Urinary bladder (tissue), 3 donors: ENCODE measurements at regions not wholly inside any gene's neighbourhood (a gene's known extent, or its start where the extent isn't known, plus 50 kb on each side); places are given as distances from the start of the nearest gene placed in this dataset.

Experiments
- DNase-seq: peaks from one replicate; pipeline ENCODE4 v3.0.0-alpha.2; 2015; ENCODE audit errors: extremely low spot score
- H3K27ac ChIP-seq: one replicate; pipeline ENCODE4 v1.5.1; 2013; ENCODE audit warnings: low read depth, mild to moderate bottlenecking, moderate library complexity
- H3K36me3 ChIP-seq: one replicate; pipeline ENCODE4 v1.6.1; 2013; ENCODE audit warnings: mild to moderate bottlenecking, moderate library complexity; ENCODE audit not compliant: insufficient read depth
- H3K4me1 ChIP-seq: one replicate; pipeline ENCODE4 v1.6.1; 2013; ENCODE audit warnings: mild to moderate bottlenecking, moderate library complexity; ENCODE audit not compliant: insufficient read depth
- H3K4me3 ChIP-seq: one replicate; pipeline ENCODE4 v1.5.1; 2013; ENCODE audit warnings: low read depth, low read length
- WGBS: extraction: QIAGEN DNeasy Blood & Tissue Kit; methylation state at CpG from one replicate; pipeline ENCODE4 v1.1.7; 2013; 5-methylcytosine and 5-hydroxymethylcytosine counted together
- donor health status: healthy with polysubstance abuse.
- donor health status: healthy.

DNA sequence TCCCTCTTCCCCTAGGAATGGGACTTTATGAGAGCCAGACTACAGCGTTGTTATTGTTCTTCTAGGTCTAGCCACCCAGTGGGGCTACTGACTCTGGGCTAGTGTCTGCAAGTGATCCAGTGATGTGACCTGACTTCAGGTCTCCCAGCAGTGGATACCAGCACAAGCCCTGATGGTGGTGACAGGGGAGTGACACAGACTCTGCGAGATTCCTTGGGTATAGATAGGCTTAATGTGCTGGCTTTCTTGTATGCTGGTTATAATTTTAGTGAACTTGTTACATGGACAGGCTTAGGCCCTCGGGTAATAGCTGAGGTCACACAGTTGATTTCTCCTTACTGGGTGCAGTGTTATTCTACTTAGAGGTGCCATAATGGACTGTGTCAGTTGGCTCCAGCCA is 106.9 kb downstream of the TBC1D30 start:
- Histone ChIP-seq H3K4me1 (no peaks in the 10 kb centered on the region), H3K27ac (no peak overlapping the region), H3K4me3 (no peak overlapping the region), H3K36me3 (no peaks in the 10 kb centered on the region)
- no peak for DNase-seq
- WGBS, result 93% methylated on average over 3 of the region's 3 CpGs

DNA sequence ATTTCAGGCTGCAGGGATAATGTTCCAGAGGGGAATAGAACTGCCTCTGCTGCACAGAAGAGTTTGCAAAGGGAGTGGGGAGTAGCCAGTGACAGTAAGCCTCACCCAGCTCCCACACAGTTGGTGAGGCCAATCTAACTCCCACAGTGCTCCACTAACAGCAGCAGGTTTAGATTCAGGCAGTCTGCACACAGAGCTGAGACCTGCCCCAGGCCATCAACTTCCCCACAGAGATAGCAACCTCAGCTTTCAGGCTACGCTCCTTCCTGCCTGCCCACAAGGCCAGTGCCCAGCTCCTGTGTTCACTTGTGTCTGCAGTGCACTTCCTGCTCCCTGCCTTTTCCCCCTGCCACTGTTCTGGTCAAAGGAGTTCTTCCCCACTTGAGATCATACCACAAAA is 107.5 kb downstream of the TBC1D30 start:
- Histone ChIP-seq H3K36me3 (no peaks in the 10 kb centered on the region), H3K4me3 (no peak overlapping the region), H3K27ac (no peak overlapping the region), H3K4me1 (no peaks in the 10 kb centered on the region)
- DNase-seq, result no peak
- WGBS, result 100% methylated on average over 1 of the region's 1 CpG

DNA sequence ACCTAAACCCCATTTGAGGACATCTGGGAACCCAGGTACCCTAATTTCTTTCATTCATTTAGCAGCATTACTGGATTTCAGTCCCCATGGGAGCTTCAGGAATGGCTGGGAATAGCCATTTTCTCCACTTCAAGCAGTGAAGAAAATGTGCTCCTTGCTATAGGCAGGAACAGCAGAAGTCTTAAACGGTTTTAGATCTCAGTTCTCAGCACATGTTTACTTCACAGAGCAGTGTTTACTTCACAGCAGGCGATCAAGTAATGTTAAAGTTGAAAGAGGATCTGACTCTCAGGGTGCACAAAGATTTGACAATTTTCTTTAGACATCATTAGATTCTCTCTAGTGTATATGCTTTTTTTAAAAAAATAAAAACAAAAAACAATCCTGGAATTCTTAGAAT is 109.3 kb downstream of the TBC1D30 start:
- DNase-seq, result no peak
- no peak overlapping the region for H3K4me3 ChIP-seq
- no peak overlapping the region for H3K27ac ChIP-seq
- H3K4me1 ChIP-seq, result no peaks in the 10 kb centered on the region
- H3K36me3 ChIP-seq, result no peaks in the 10 kb centered on the region
- WGBS, result 34% methylated on average over 2 of the region's 2 CpGs

DNA sequence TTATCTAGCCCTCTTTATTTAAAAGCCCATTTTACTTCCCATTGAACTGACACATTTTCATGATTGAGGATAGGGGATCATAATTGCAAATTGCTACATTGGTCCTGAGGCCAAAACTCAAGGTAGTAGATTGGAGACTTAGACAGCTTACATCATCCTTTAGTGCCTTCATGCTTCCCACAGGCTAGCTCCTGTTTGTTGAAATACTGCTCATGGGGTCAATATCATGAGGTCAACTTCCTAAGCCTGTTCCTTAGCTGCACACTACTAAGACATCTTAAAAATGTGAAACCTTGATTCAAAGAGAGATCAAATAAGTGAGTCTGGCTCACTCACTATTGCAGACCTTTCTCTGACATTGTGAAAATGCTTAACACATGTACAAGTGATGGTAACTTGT is 113.0 kb downstream of the TBC1D30 start:
- no peaks in the 10 kb centered on the region for H3K36me3 ChIP-seq
- DNase-seq, result no peak
- no peak overlapping the region for H3K27ac ChIP-seq
- no peak overlapping the region for H3K4me3 ChIP-seq
- H3K4me1 ChIP-seq, result no peaks in the 10 kb centered on the region

DNA sequence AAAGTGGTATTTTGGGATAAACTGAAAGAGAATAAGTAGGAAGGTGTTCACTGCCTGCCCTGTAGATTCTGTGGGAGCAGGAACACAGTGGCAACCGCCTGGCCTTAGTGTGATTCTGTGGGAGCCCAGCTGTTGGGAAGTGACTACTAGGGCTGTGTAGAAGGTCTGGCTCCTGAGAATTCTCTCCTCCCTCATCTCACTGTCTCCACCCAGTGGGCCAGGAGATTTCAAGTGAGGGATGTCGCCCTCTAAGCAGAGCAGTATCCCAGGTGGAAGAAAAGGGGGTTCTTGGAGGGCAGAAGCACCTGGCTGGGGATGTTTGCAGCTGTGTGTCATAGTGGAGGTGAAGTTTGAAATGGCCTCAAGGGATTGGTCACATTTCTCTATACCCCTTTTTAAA is 113.7 kb downstream of the TBC1D30 start:
- WGBS, result 76% methylated on average over 2 of the region's 2 CpGs
- no peaks in the 10 kb centered on the region for H3K36me3 ChIP-seq
- no peak overlapping the region for H3K4me3 ChIP-seq
- H3K27ac ChIP-seq, result no peak overlapping the region
- no peaks in the 10 kb centered on the region for H3K4me1 ChIP-seq
- no peak for DNase-seq

DNA sequence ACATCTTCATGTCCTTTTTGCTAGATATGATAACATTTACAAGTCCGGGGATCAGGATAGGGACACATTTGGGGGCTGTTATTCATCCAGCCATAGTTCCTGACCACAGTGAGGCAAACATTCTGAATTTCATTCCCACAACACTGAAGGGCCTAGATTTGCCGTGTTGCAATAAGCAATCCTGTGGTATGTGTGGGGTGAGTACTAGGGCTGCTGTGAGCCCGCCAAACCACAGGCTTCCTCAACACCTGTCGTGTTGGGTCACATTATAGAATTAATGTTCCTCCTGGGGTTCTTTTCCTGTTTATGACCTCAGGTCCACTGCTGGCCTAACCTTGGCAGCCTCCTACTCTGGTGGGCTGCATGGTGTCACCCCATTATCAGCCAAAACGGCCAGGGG is 119.2 kb downstream of the TBC1D30 start:
- H3K4me3 ChIP-seq, result no peak overlapping the region
- DNase-seq, result no peak
- 74% methylated on average over 5 of the region's 5 CpGs for WGBS
- H3K27ac ChIP-seq, result no peak overlapping the region
- H3K4me1 ChIP-seq, result peaks cover 2% of the 10 kb centered on the region
- no peaks in the 10 kb centered on the region for H3K36me3 ChIP-seq

DNA sequence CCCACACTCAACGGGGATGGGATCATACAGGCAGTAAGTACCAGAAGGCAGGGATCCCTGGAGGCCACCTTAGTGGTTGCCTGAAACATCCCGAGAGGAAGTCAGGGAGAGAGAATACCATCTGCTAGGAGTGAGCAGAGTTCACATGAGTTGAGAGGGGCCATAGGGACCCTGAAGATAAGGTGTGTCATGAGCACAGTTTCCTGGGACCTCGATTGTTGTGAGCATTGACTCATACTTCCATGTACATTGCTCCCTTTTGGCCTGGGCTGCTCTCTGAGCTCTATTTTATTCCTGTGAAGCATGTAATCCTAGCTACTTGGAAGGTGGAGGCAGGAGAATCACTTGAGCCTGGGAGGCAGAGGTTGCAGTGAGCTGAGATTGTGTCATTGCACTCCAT is 120.5 kb downstream of the TBC1D30 start:
- H3K4me1 ChIP-seq, result peaks cover 2% of the 10 kb centered on the region
- no peak overlapping the region for H3K4me3 ChIP-seq
- H3K36me3 ChIP-seq, result no peaks in the 10 kb centered on the region
- WGBS, result 86% methylated on average over 3 of the region's 3 CpGs
- H3K27ac ChIP-seq, result no peak overlapping the region
- DNase-seq, result no peak

DNA sequence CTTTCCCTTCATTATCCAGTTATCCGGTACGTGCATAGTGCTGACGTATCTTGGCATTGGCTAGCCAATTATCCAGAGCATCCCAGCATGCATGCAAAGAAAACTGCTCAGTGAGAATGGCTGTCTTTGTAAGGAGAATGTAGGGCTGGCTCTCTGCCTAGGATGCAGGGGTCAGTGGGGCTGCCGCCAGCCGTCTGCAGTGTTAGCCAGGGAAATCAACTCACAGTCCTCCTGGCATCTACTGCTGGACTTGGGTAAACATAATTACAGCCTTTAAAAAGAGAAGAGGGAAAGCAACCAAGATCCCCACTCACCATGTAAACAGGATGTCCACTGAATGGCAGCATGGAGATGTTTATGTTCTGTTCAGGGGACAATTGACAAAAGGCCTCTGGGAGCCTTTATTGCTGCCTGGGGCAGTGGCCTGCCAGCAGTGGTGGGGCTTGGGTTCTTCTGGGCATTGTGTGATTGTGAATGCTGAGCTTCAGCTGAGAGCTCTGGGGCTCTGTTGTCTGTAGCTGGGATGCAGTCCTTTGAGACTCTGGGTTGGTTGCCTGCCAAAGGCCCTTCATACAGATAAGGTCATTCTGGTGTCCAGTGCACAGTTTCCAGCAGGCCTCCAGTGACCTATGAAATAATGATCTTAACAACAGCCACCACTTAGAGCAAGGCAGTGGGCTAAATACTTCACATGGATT is 121.8 kb downstream of the TBC1D30 start:
- H3K4me1 ChIP-seq, result peaks cover 2% of the 10 kb centered on the region
- H3K27ac ChIP-seq, result no peak overlapping the region
- WGBS, result 14% methylated on average over 5 of the region's 5 CpGs
- DNase-seq, result peak; percentile 53
- no peak overlapping the region for H3K4me3 ChIP-seq
- H3K36me3 ChIP-seq, result no peaks in the 10 kb centered on the region

DNA sequence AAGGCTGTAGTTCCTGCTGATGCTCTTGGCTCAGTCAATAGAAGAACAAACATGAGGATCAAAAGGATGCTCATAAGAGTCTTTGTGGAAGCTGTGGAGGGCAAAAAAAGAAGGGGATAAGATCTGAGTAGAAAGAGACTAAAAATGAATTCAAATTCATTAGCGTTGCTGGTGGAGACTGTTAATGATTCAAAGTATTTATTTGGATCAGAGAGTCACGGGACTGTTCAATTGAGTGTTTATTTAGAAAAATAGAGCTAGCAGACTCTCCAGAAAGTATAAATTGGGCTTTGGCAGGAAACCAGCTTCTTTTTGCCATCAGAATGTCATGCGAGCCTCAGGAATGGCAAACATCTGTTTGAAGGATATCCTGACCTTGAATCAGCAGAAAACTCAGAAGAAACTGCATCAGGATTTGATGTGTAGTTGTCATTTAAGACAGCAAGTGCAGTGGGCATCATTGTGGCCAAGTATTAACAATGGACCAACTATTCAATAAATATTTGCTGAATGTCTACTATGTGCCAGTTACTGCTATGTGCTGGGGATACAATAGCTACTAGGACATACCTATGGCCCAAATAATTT is 126.4 kb downstream of the TBC1D30 start:
- Histone ChIP-seq H3K36me3 (no peaks in the 10 kb centered on the region), H3K27ac (no peak overlapping the region), H3K4me1 (peaks cover 2% of the 10 kb centered on the region), H3K4me3 (no peak overlapping the region)
- 23% methylated on average over 3 of the region's 3 CpGs for whole genome bisulfite sequencing
- no peak for DNase-seq

DNA sequence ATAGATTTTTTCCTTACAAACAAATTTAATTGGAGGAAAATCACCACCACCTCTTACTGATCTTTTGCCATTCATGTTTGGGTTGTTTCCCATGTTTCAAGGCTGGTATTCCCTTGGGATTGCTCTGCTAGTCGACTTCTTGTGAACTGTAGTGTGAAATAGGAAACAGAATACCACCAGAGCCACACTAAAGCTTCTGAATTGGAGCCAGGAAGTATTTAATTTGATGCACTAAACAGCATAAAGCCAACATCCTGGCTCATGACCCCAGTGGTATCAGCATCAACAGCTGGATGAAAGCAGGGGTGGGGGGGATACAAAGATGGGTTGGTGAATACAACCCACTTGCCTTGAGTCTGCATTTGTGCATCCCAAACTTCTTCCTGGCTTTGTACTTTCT is 127.5 kb downstream of the TBC1D30 start:
- no peaks in the 10 kb centered on the region for H3K36me3 ChIP-seq
- peaks cover 2% of the 10 kb centered on the region for H3K4me1 ChIP-seq
- WGBS, result 28% methylated on average over 1 of the region's 1 CpG
- no peak for DNase-seq
- H3K27ac ChIP-seq, result no peak overlapping the region
- no peak overlapping the region for H3K4me3 ChIP-seq

DNA sequence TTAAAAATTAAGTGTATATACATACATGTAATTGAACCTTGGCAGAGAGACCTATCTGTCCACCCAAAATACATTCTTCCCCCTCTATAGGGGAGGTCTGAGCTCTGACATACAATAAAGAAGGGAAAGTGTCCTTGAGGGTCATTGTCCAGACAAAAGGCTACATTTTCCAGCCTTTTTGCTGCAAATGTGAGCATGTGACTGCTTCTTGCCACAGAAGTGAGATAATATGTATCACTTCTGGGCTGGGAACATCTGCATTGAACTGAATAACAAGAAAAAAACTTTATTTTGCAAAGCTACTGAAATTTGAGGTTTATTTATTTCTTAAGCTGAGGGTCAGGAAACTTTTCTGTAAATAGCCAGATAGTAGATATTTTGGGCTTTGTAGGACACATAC is 131.3 kb downstream of the TBC1D30 start:
- no peak overlapping the region for H3K27ac ChIP-seq
- no peak for DNase-seq

DNA sequence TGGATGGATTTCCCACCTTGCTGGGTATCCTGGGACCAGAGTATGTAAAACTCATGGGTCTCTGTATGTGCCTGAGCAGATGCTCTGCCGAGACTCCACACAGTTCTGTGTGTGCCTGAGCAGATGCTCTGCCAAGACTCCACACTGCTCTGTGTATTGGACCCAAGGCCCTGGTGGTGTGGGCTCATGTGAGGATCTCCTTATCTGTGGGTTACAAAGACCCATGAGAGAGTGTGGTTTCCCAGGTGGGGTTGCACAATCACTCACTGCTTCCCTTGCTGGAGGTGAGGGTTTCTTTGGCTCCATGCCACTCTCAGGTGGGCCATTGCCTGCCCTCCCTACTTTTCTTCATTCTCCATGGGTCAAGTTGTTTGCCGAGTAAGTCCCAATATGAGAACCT is 141.5 kb downstream of the TBC1D30 start:
- no peak for DNase-seq
- Histone ChIP-seq H3K4me1 (no peaks in the 10 kb centered on the region), H3K4me3 (no peak overlapping the region), H3K36me3 (no peaks in the 10 kb centered on the region), H3K27ac (no peak overlapping the region)
- WGBS, result 75% methylated on average over 2 of the region's 2 CpGs

More for the DNA sequence above, 131.3 kb downstream of the TBC1D30 start:
- Histone ChIP-seq H3K4me1 (no peaks in the 10 kb centered on the region), H3K36me3 (no peaks in the 10 kb centered on the region), H3K4me3 (no peak overlapping the region)

DNA sequence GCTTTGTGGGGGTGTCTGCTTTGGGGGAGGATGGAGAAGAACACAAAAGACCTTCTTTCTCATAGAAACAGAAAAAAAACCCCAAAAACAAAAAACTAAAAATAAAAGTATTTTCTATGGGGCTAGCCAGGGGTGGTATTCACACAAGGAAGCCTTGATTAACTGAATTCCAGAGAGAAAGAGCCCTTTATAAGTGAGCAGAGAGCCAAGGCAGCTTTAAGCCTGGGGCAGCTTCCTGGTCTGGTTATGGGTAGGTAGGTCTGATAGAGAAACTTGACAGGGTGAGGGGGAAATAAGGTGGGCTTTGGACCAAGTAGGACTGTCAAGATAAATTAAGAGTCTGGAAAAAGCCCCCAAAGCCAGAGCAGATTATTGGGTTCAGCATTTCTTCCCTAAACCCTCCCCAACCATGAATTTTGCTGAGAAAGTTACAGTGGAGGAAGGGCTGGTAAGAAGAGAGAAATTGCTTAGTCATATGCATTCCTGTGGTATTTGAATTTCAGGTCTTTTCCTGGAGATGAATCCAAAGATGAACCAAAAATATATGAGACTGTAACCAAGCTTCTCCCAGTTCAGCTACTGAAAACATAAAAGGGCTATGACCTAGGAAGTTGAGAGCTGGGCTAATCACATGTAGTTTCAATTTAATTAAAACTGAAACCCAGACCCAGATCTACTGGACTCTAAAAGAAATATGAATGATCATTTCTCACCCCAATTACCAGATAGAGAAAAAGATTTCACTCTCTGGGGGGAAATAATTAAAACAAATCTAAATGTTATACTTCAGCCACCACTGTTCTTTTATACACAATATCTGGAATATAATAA is 144.8 kb downstream of the TBC1D30 start:
- DNase-seq, result no peak

DNA sequence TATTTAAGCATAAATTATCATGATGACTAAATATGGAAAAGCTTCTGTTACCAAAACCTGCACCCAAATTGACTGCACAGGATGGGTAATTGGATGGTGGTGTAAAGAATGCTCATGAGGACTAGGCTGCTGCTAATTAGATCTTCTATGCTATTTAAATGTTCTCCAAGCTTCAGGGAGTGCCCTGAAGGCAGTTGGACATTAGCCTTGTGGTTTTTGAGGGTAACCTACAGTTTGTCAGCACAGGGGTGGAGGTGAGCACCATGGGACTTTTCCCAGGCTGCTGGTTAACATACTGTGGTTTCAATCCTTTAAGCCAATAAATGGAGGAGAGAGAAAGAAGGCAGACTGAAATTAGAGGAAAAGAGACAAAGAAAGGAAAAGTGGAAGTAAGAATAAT is 145.0 kb downstream of the WIF1 start:
- H3K4me1 ChIP-seq, result no peaks in the 10 kb centered on the region
- H3K27ac ChIP-seq, result no peak overlapping the region
- DNase-seq, result no peak
- H3K36me3 ChIP-seq, result no peaks in the 10 kb centered on the region
- H3K4me3 ChIP-seq, result no peak overlapping the region

More for the DNA sequence above, 144.8 kb downstream of the TBC1D30 start:
- Histone ChIP-seq H3K27ac (no peak overlapping the region), H3K4me3 (no peak overlapping the region), H3K36me3 (no peaks in the 10 kb centered on the region), H3K4me1 (no peaks in the 10 kb centered on the region)
